ENCODE measurements at regions not wholly inside any gene's neighbourhood (a gene's known extent, or its start where the extent isn't known, plus 50 kb on each side); places are given as distances from the start of the nearest gene placed in this dataset.

DNA sequence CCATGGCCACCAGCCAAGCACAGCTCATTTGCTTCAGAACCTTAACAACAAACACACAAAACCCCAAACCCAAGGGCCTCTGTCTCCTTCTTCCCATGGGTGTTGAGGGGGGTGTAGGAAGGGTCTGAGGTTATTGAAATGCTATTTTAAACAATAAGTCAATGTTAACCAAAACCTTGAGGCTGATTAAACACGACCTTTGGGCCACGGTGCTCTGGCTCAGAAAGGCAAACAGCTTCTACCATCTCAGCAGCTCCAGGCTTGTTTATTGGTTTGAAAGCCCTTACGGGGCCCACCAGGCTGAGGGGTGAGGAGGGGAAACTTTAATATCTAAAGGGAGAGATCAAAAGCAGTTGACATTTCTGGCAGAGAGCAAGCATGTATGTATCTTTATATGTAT is 185.7 kb upstream of the IRX6 start:
- Histone ChIP-seq H3K4me1 (ENCODE audit: insufficient read depth, low read length) (no peaks in the 10 kb centered on the region), H3K4me2 (ENCODE audit: low read length) (no peak overlapping the region), H4K20me1 (ENCODE audit: insufficient read depth, low read length) (no peaks in the 10 kb centered on the region), H3K27me3 (ENCODE audit: insufficient read depth, low read length) (no peaks in the 10 kb centered on the region), H3K36me3 (ENCODE audit: insufficient read depth, low read length) (no peaks in the 10 kb centered on the region), H3K4me3 (ENCODE audit: insufficient read depth, low read depth, low read length) (no peak overlapping the region), H3K79me2 (ENCODE audit: insufficient read depth, low read length) (no peaks in the 10 kb centered on the region), H3K27ac (ENCODE audit: low read depth, low read length) (no peak overlapping the region), H3K9me3 (ENCODE audit: insufficient read depth, low read depth, low read length) (no peaks in the 10 kb centered on the region), H2AFZ (ENCODE audit: low read depth, low read length) (no peak overlapping the region), H3K9ac (ENCODE audit: low read length) (no peak overlapping the region)
- Mint-ChIP-seq H3K9me3 (ENCODE audit: unreplicated experiment) (peaks cover 3% of the 10 kb centered on the region), H3K27ac (ENCODE audit: unreplicated experiment) (no peak overlapping the region), H3K27me3 (ENCODE audit: low read depth, unreplicated experiment) (peaks cover 27% of the 10 kb centered on the region), H3K4me1 (ENCODE audit: low read depth, unreplicated experiment) (no peaks in the 10 kb centered on the region), H3K36me3 (ENCODE audit: low read depth, unreplicated experiment) (no peaks in the 10 kb centered on the region), H3K4me3 (ENCODE audit: unreplicated experiment) (no peak overlapping the region)
- DNase-seq (ENCODE audit: low read depth) (no peak), FAIRE-seq (no peak)
- no peak for TF ChIP-seq EZH2 (IDR thresholded peaks at IDR 0.05; ENCODE audit: insufficient read depth, low read length)
- TF ChIP-seq CTCF (IDR thresholded peaks at IDR 0.05; ENCODE audit: insufficient read depth, low read depth, low read length): no peak

DNA sequence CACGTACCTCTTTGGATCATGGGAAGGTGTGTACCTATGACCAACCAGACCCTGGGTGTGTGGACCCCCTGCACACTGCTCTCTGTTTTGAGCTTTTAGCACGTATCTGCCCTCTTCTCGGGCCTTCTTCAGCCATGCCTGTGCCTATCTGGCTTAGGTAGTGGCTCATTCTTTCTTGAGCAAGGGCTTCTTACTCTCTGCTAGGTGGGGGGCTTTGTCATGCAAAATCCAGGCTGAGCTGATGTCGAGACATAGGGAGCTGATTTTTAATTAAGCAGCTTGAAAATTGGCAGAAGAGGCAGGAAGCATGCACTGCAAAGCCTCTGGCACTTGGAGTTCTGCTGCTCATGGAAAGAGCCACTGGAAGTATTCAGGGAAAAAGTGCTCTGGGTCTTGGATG is 181.6 kb upstream of the IRX6 start:
- Mint-ChIP-seq H3K4me1 (ENCODE audit: low read depth, unreplicated experiment) (no peaks in the 10 kb centered on the region), H3K27me3 (ENCODE audit: low read depth, unreplicated experiment) (peaks cover 19% of the 10 kb centered on the region)
- FAIRE-seq: no peak

DNA sequence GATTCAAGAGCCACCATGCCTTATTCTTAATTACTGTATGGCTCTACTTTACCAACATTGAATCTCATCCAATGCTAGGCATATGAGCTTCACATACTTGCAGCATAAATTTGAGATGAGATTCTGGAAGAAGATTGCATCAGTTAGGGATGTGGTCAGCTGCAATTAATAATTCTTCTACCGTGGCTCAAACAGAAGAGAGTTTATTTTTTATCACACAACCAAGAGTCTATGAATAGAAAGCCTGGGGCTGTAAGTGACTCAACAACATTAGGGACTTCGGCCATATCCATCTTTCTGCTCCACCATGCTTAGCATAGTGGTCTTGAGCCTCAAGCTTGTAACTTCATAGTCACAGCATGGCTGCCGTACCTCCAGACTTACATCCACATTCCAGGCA is 179.4 kb upstream of the IRX6 start:
- Histone ChIP-seq H2AFZ (ENCODE audit: low read depth, low read length) (no peak overlapping the region), H3K9ac (ENCODE audit: low read length) (no peak overlapping the region), H3K27me3 (ENCODE audit: insufficient read depth, low read length) (no peaks in the 10 kb centered on the region), H3K4me3 (ENCODE audit: insufficient read depth, low read depth, low read length) (no peak overlapping the region), H3K79me2 (ENCODE audit: insufficient read depth, low read length) (no peaks in the 10 kb centered on the region), H3K27ac (ENCODE audit: low read depth, low read length) (no peak overlapping the region), H4K20me1 (ENCODE audit: insufficient read depth, low read length) (no peaks in the 10 kb centered on the region), H3K9me3 (ENCODE audit: insufficient read depth, low read depth, low read length) (no peaks in the 10 kb centered on the region), H3K4me2 (ENCODE audit: low read length) (no peak overlapping the region), H3K36me3 (ENCODE audit: insufficient read depth, low read length) (no peaks in the 10 kb centered on the region), H3K4me1 (ENCODE audit: insufficient read depth, low read length) (no peaks in the 10 kb centered on the region)
- Mint-ChIP-seq H3K4me1 (ENCODE audit: low read depth, unreplicated experiment) (no peaks in the 10 kb centered on the region), H3K9me3 (ENCODE audit: unreplicated experiment) (peaks cover 5% of the 10 kb centered on the region), H3K27me3 (ENCODE audit: low read depth, unreplicated experiment) (peaks cover 14% of the 10 kb centered on the region), H3K27ac (ENCODE audit: unreplicated experiment) (no peak overlapping the region), H3K4me3 (ENCODE audit: unreplicated experiment) (no peak overlapping the region), H3K36me3 (ENCODE audit: low read depth, unreplicated experiment) (no peaks in the 10 kb centered on the region)
- FAIRE-seq (no peak), DNase-seq (ENCODE audit: low read depth) (no peak)
- TF ChIP-seq EZH2 (IDR thresholded peaks at IDR 0.05; ENCODE audit: insufficient read depth, low read length) (no peak), CTCF (IDR thresholded peaks at IDR 0.05; ENCODE audit: insufficient read depth, low read depth, low read length) (no peak)

More for the DNA sequence above, 181.6 kb upstream of the IRX6 start:
- no peaks in the 10 kb centered on the region for H4K20me1 ChIP-seq (ENCODE audit: insufficient read depth, low read length)
- H2AFZ ChIP-seq (ENCODE audit: low read depth, low read length): no peak overlapping the region
- H3K27me3 ChIP-seq (ENCODE audit: insufficient read depth, low read length): no peaks in the 10 kb centered on the region
- DNase-seq (ENCODE audit: low read depth): no peak
- no peak overlapping the region for H3K27ac ChIP-seq (ENCODE audit: low read depth, low read length)
- Mint-ChIP-seq H3K4me3 (ENCODE audit: unreplicated experiment) (no peak overlapping the region), H3K9me3 (ENCODE audit: unreplicated experiment) (peaks cover 2% of the 10 kb centered on the region), H3K27ac (ENCODE audit: unreplicated experiment) (no peak overlapping the region), H3K36me3 (ENCODE audit: low read depth, unreplicated experiment) (no peaks in the 10 kb centered on the region)
- H3K4me1 ChIP-seq (ENCODE audit: insufficient read depth, low read length): no peaks in the 10 kb centered on the region
- no peak overlapping the region for H3K9ac ChIP-seq (ENCODE audit: low read length)
- no peak overlapping the region for H3K4me3 ChIP-seq (ENCODE audit: insufficient read depth, low read depth, low read length)
- TF ChIP-seq CTCF (IDR thresholded peaks at IDR 0.05; ENCODE audit: insufficient read depth, low read depth, low read length): no peak
- H3K36me3 ChIP-seq (ENCODE audit: insufficient read depth, low read length): no peaks in the 10 kb centered on the region
- no peaks in the 10 kb centered on the region for H3K79me2 ChIP-seq (ENCODE audit: insufficient read depth, low read length)
- H3K9me3 ChIP-seq (ENCODE audit: insufficient read depth, low read depth, low read length): no peaks in the 10 kb centered on the region
- H3K4me2 ChIP-seq (ENCODE audit: low read length): no peak overlapping the region
